GM19238 (cell line): ENCODE measurements at regions not wholly inside any gene's neighbourhood (a gene's known extent, or its start where the extent isn't known, plus 50 kb on each side); places are given as distances from the start of the nearest gene placed in this dataset.
A peak's percentile ranks its signal among the peaks of the same experiment; 100 is the strongest.

Source experiments
- DNase-seq: peaks from one replicate; pipeline ENCODE4 v3.0.0; 2011; ENCODE audit warnings: low spot score; ENCODE audit not compliant: insufficient read length

- DNase-seq = no peak
Observed at GRCh38 chr13:26456650-26457049, 100.8 kb upstream of the WASF3 start.

DNA sequence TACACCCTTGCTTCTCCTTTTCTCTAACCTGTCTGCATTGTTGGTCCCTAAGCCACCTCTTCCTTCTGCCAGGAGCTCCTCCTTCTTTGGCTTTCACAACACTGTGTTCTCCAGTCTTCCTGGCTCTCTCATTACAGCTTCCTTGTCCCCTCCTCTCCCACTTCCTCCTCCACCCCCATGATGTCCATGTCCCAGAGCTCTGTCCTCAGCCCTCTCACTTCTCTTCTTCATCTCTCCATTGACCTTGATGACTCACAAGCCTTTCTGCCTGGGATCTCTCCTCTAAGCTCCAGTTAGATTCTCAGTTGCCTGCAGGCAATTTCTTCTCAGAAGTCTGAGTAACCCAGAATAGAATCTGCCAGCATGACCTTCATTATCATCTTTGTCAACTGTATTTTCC, 100.3 kb upstream of the WASF3 start:
- no peak for DNase-seq

- no peak for DNase-seq
Observed at GRCh38 chr13:26458196-26458749, 99.2 kb upstream of the WASF3 start.

- DNase-seq = no peak
Observed at GRCh38 chr13:26459276-26460131, 98.0 kb upstream of the WASF3 start.

GRCh38 chr13:26460648-26461047, 96.8 kb upstream of the WASF3 start:
- DNase-seq = no peak

DNA sequence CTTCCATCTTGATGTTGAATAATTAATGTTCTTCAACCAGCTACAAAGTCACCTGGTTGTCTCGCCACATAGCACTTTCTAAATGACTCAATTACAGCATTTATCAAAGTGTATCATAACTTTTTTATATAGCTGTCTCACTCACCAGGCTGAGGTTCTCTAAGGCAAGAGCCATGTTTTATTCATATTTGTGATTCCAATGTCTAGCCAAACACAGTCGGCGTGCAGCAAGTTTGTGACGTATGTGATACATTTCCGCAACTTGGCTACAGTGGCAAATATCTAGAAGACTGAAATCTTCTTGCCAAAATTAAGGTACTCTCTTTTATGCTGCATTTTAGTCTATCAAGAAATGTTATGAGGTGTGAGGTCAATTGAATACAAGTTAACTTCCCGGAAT, 94.2 kb upstream of the WASF3 start:
- no peak for DNase-seq

GRCh38 chr13:26463848-26464247, 93.6 kb upstream of the WASF3 start:
- DNase-seq = no peak

DNA sequence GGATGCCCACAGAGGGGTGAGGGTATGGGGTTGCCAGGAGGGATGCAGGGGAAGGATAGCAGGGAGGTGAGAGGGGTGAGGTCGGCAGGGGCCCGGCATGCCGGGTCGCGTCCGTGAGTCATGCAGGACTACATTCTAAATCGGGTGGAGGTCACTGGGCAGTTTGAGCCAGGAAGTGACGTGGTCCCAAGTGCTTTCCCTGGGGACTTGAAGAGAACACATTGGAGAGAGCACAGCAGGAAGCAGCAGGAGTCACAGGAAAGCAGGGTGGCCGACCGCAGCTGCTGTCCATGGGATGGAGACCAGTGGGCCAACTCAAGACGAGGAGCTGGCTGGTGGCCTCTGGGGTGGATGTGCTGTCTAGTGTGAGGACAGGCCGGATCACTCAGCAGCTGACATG, 92.0 kb upstream of the WASF3 start:
- no peak for DNase-seq

GRCh38 chr13:26465954-26466353, 91.5 kb upstream of the WASF3 start:
- no peak for DNase-seq

DNA sequence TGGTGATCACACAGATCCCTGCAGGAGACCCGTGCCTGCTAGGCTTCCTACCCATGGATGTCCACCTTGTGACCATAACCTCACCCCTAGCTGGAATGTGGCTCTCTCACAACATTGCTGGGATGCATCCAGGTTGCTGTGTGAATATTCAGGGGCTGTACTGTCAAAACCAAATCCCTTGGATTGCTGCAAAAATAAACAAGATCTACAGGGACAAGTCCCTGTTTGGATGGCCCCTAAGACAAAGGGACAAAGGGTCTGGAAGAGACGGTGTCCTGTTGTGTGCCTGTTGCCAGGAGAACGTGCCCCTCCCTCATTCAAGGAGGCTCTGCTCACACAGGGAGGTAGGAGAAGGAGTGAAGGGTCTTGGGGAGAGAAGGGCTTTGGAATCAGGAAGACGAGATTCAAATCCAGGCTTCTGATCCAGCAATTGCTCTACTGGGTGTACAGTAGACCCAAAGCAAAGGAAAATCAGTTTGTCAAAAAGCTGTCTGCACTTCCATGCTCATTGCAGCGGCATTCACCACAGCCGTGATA, 89.2 kb upstream of the WASF3 start:
- no peak for DNase-seq

DNA sequence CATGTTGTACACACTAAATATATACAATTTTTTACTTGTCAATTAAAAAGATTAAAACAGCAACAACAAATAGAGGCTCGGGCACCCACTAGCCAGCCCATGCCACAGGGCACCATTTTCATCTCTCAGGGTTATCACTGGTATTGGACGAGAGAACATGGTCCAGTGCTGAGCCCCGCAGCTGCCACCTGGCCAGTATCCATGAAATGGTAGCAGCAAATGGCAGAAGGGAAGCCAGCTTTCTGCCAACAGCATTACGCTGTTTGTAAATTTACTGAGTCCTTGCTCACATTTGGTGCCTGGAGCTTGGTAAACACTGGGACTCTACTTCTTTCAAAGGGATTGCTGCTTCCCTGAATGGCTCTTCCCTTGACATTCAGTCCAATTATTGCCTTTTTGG, 87.9 kb upstream of the WASF3 start:
- DNase-seq = no peak

GRCh38 chr13:26471807-26472206, 85.7 kb upstream of the WASF3 start:
- DNase-seq = no peak

DNA sequence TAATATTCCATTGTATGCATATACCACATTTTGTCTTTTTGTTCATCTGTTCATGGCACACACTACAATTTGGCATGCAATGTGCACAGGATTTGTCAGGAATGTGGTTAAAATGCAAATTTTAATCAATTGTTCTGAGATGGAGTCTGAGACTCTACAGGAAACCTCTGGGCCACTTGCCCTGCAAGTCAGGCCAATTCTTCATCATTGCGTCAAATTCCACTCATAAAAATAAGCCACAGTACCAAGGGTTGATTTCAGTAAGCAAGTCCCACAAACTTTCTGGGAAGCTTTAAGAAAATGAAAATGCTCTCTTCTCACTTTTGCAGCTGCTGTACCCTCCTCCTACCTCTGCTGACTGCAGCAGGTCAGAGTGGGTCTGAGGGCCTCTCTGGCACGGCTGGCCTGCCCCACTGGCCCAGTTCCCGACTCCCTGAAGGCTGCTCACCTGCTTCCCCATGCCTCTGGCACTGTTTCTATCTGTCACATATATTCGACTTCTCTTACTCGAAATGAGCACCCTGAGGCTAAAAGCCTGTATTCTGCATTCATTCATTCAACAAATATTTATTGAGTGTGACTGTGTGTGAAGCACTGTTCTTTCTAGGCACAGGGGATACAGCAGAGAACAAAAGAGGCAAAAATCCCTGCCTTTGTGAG, 83.8 kb upstream of the WASF3 start:
- DNase-seq = no peak

DNA sequence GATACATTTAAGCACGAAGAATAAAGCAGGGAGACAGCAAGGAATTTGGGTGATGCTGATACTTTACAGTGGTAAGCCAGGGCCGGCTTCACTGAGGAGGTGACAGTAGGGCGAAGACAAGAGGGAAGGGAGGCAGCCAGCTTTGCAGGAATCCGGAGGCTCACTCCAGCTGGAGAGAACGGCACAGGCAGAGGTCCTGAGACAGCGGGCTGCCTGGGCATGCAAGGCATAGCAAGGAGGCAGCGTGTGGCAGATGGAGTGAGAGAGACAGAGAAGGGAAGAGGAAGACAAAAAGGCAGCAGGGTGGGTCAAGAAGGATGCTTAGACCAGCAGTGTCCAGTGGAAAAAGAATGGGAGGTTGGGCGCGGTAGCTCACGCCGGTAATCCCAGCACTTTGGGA, 83.2 kb upstream of the WASF3 start:
- no peak for DNase-seq

GRCh38 chr13:26475176-26476110, 82.0 kb upstream of the WASF3 start:
- DNase-seq = no peak

DNA sequence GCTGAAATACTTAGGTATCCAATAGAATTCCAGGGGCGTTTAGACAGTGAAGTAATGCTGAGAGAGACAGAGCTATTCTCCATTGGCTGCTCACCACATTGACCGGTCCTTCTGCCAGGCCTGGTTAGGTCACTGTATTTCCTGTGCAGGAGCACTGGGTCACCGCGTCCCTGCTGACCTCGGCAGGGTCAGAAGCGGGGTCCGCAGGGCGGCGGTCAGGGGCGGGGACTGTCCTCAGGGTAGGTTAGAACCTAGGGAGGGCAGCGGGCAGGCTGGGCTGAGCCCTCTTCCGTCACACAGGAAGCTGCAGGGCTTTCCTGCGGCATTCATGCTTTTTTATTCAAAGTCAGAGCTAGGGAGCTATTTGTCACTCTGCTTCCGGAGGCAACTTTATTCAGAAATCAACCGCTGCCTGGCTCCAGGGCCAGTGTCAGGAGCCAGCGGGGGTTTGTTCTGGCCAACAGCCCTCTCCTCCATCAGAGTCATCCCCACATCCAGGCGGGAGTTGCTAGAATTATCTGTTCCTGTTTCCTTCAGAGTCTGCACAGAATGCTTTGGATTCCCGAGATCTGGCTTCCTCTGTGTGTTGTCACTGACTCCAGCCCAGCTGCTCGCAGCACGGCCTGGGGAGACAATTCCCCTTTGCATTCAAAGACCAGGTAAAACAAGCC, 81.2 kb upstream of the WASF3 start:
- no peak for DNase-seq

DNA sequence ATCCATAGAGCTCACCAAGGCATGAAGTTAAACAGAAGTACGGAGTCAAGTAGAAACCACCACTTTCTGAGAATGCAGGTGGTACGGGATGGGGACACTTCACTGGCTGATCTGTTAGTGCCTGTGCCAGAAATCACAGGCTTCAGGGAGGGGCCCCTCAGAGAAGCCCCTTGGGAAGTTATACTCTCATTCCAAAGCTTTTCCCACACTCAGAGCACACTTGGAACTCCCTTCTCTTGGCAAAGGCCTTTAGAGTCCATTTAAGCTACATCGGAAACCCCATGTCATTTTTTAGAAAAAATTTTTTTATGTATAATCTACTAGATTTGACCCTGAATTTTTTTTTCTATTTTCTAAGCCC, 80.7 kb upstream of the WASF3 start:
- DNase-seq = no peak

DNA sequence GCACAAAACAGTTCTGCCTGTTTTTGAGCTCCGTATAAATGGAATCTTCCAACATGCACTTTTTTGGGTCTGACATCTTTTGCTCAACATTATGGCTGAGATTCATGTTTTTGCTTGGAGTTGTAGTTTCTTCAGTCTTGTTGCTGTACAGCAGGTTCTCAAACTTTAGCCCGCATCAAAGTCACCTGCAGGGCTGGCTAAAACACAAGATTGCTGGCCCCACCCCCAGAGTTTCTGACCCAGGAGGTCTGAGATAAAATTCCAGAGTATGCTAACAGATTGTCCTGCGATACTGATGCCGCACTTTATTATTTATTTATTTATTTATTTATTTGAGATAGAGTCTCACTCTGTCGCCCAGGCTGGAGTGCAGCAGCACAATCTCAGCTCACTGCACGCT, 79.8 kb upstream of the WASF3 start:
- DNase-seq = no peak

- DNase-seq = no peak
Observed at GRCh38 chr13:26480246-26480855, 77.1 kb upstream of the WASF3 start.

GRCh38 chr13:26482451-26483197, 74.9 kb upstream of the WASF3 start:
- DNase-seq = peak; percentile 68
